H1 (cell line): ENCODE measurements at regions not wholly inside any gene's neighbourhood (a gene's known extent, or its start where the extent isn't known, plus 50 kb on each side); places are given as distances from the start of the nearest gene placed in this dataset.

Experiments
- CTCF ChIA-PET: fragments of 300-600 bp; sonication (Branson Sonifier 250); formaldehyde crosslinking; loops from one replicate; lab custom pipeline; 2021; ENCODE audit not compliant: partially characterized antibody; lab: Charles Lee
- POLR2A ChIA-PET: fragments of 300-600 bp; sonication (Branson Sonifier 250); formaldehyde crosslinking; loops from one replicate; lab custom pipeline; 2021; ENCODE audit warnings: inconsistent platforms; ENCODE audit not compliant: partially characterized antibody; lab: Charles Lee
- DNase-seq, 2 experiments: peaks; one replicate each; pipeline versions ENCODE4 v3.0.0 to v3.0.0-alpha.2; 2010 to 2022; ENCODE audit warnings: low spot score in 2 of 2, low read depth in 1 of 2, mixed read lengths in 1 of 2
- FAIRE-seq: peaks from 2 replicates; lab custom pipeline; 2011; peaks lifted over from hg19 to GRCh38; lab: Jason Lieb, UNC
- H2AFZ ChIP-seq: 2 replicates; pipeline ENCODE4 v1.8.1; 2012; ENCODE audit warnings: low read length, inconsistent platforms
- H2AK5ac ChIP-seq: 2 replicates; pipeline ENCODE4 v1.6.1; 2013; ENCODE audit warnings: low read depth, low read length
- H2BK120ac ChIP-seq: replicated peaks from 2 replicates; pipeline ENCODE3; 2013; ENCODE audit warnings: low read depth, low read length, inconsistent platforms
- H2BK12ac ChIP-seq: 2 replicates; pipeline ENCODE4 v1.6.1; 2013; ENCODE audit warnings: low read depth, low read length
- H2BK15ac ChIP-seq: 2 replicates; pipeline ENCODE4 v1.6.1; 2013; ENCODE audit warnings: low read length
- H2BK20ac ChIP-seq: 2 replicates; pipeline ENCODE4 v1.6.1; 2013; ENCODE audit warnings: low read length
- H2BK5ac ChIP-seq: 2 replicates; pipeline ENCODE4 v1.6.1; 2013; ENCODE audit warnings: low read depth, low read length
- H3K14ac ChIP-seq: 2 replicates; pipeline ENCODE4 v1.6.1; 2013; ENCODE audit warnings: inconsistent platforms; ENCODE audit not compliant: insufficient read length
- H3K18ac ChIP-seq: 2 replicates; pipeline ENCODE4 v1.6.1; 2013; ENCODE audit warnings: low read length; ENCODE audit errors: extremely low read depth
- H3K23ac ChIP-seq: 2 replicates; pipeline ENCODE4 v1.6.1; 2013; ENCODE audit warnings: inconsistent platforms; ENCODE audit not compliant: insufficient read length
- H3K23me2 ChIP-seq: 2 replicates; pipeline ENCODE4 v1.6.1; 2013; ENCODE audit warnings: low read depth, low read length
- H3K27ac ChIP-seq: 2 replicates; pipeline ENCODE4 v1.6.1; 2011; ENCODE audit warnings: low read depth, low read length, inconsistent platforms
- H3K27me3 ChIP-seq, 4 experiments: replicated peaks in 1 of 4; 1 replicate in 1 of 4; 2 replicates in 3 of 4; pipeline versions ENCODE4 v1.6.1 to v1.8.1; 2011 to 2013; ENCODE audit warnings: low read length in 3 of 4, mild to moderate bottlenecking in 3 of 4, inconsistent platforms in 2 of 4, mixed read lengths in 2 of 4, moderate library complexity in 1 of 4; ENCODE audit not compliant: control insufficient read depth in 3 of 4, insufficient read depth in 3 of 4; ENCODE audit errors: extremely low read depth in 1 of 4
- H3K36me3 ChIP-seq, 4 experiments: 2 replicates each; pipeline versions ENCODE4 v1.6.1 to v1.8.1; 2011 to 2013; ENCODE audit warnings: mild to moderate bottlenecking in 4 of 4, low read length in 3 of 4, moderate library complexity in 2 of 4, control low read depth in 1 of 4, inconsistent platforms in 1 of 4; ENCODE audit not compliant: insufficient read depth in 4 of 4, control insufficient read depth in 2 of 4
- H3K4ac ChIP-seq: replicated peaks from 2 replicates; pipeline ENCODE3; 2013; ENCODE audit warnings: low read length, low read depth, mixed read lengths, inconsistent platforms; ENCODE audit not compliant: insufficient read length
- H3K4me1 ChIP-seq, 4 experiments: replicated peaks in 1 of 4; 1 replicate in 1 of 4; 2 replicates in 3 of 4; pipeline versions ENCODE4 v1.6.1 to v1.8.1; 2011 to 2013; ENCODE audit warnings: low read length in 3 of 4, inconsistent platforms in 2 of 4, mixed read lengths in 1 of 4; ENCODE audit not compliant: insufficient read depth in 4 of 4, control insufficient read depth in 3 of 4
- H3K4me2 ChIP-seq, 2 experiments: 2 replicates each; pipeline versions ENCODE4 v1.6.1 to v1.8.1; 2011 to 2013; ENCODE audit warnings: low read depth in 2 of 2, low read length in 2 of 2, control low read depth in 1 of 2, inconsistent platforms in 1 of 2, mild to moderate bottlenecking in 1 of 2; ENCODE audit not compliant: insufficient read depth in 1 of 2
- H3K4me3 ChIP-seq, 4 experiments: fragments of 200-600, 300-600 bp in 1 of 4; sonication (generic), shearing (Covaris generic), sonication (Bioruptor Twin) in 1 of 4; 2 replicates each; pipeline versions ENCODE4 v1.5.1 to v1.8.1; 2011 to 2016; ENCODE audit warnings: low read length in 4 of 4, low read depth in 3 of 4, control low read depth in 2 of 4, inconsistent platforms in 2 of 4, mild to moderate bottlenecking in 2 of 4, mixed read lengths in 1 of 4, moderate library complexity in 1 of 4; ENCODE audit not compliant: insufficient read depth in 2 of 4; ENCODE audit errors: extremely low read depth in 1 of 4
- H3K56ac ChIP-seq: replicated peaks from 2 replicates; pipeline ENCODE3; 2013; ENCODE audit warnings: low read depth, mild to moderate bottlenecking, mixed read lengths, low read length, inconsistent platforms; ENCODE audit not compliant: insufficient read length
- H3K79me1 ChIP-seq: 2 replicates; pipeline ENCODE4 v1.6.1; 2013; ENCODE audit warnings: low read depth, low read length, control low read depth
- H3K79me2 ChIP-seq, 2 experiments: 2 replicates each; pipeline versions ENCODE4 v1.6.1 to v1.8.1; 2012 to 2013; ENCODE audit warnings: low read length in 2 of 2, mild to moderate bottlenecking in 2 of 2, inconsistent platforms in 1 of 2; ENCODE audit not compliant: insufficient read depth in 2 of 2, control insufficient read depth in 1 of 2
- H3K9ac ChIP-seq, 4 experiments: replicated peaks in 1 of 4; 1 replicate in 1 of 4; 2 replicates in 3 of 4; pipeline versions ENCODE4 v1.6.1 to v1.8.1; 2011 to 2013; ENCODE audit warnings: low read depth in 3 of 4, low read length in 3 of 4, control low read depth in 2 of 4, mild to moderate bottlenecking in 2 of 4, moderate library complexity in 2 of 4, inconsistent platforms in 1 of 4; ENCODE audit errors: extremely low read depth in 1 of 4
- H3K9me3 ChIP-seq, 2 experiments: 2 replicates each; pipeline versions ENCODE4 v1.6.1 to v1.8.1; 2012 to 2013; ENCODE audit warnings: mild to moderate bottlenecking in 2 of 2, moderate library complexity in 2 of 2, control low read depth in 1 of 2, inconsistent platforms in 1 of 2, low read depth in 1 of 2, low read length in 1 of 2, mixed read lengths in 1 of 2; ENCODE audit not compliant: insufficient read depth in 2 of 2
- H4K20me1 ChIP-seq, 2 experiments: replicated peaks in 1 of 2; 2 replicates each; pipeline versions ENCODE3 to v1.8.1; 2011 to 2013; ENCODE audit warnings: inconsistent platforms in 2 of 2, low read length in 2 of 2, mild to moderate bottlenecking in 1 of 2; ENCODE audit not compliant: insufficient read depth in 2 of 2, control insufficient read depth in 1 of 2
- H4K5ac ChIP-seq: 2 replicates; pipeline ENCODE4 v1.6.1; 2013; ENCODE audit warnings: low read length, low read depth, mixed read lengths, inconsistent platforms; ENCODE audit not compliant: insufficient read length
- H4K8ac ChIP-seq: 2 replicates; pipeline ENCODE4 v1.8.0; 2013; ENCODE audit warnings: mild to moderate bottlenecking, moderate library complexity, low read length, inconsistent platforms; ENCODE audit not compliant: insufficient read depth; ENCODE audit errors: extremely low read depth
- H4K91ac ChIP-seq: replicated peaks from 2 replicates; pipeline ENCODE3; 2013; ENCODE audit warnings: low read length, mixed read lengths, inconsistent platforms; ENCODE audit not compliant: insufficient read length
- ASH2L ChIP-seq: fragments of 200-600, 300-600 bp; sonication (generic); IDR thresholded peaks from one replicate; pipeline ENCODE4 v1.7.1; 2017; ENCODE audit warnings: low read length
- BRCA1 ChIP-seq: IDR thresholded peaks from 2 replicates; pipeline ENCODE4 v1.6.1; 2012; ENCODE audit warnings: low read depth, low read length, improper control_type of control experiment
- CBX8 ChIP-seq: fragments of 300-800, 300-1000 bp; sonication (generic); IDR thresholded peaks from 2 replicates; pipeline ENCODE4 v1.7.1; 2016; ENCODE audit warnings: low read depth, low read length, borderline replicate concordance
- CTBP2 ChIP-seq: IDR thresholded peaks from 2 replicates; pipeline ENCODE4 v1.7.0; 2011; ENCODE audit warnings: borderline replicate concordance, mild to moderate bottlenecking, moderate library complexity, mixed read lengths, low read length; ENCODE audit not compliant: insufficient read depth, insufficient read length
- E2F6 ChIP-seq: IDR thresholded peaks from 2 replicates; pipeline ENCODE4 v1.6.1; 2012; ENCODE audit warnings: inconsistent platforms
- EP300 ChIP-seq, 2 experiments: IDR thresholded peaks; 1 replicate in 1 of 2; 2 replicates in 1 of 2; pipeline ENCODE4 v1.6.1; 2011 to 2012; ENCODE audit warnings: low read depth in 2 of 2, low read length in 2 of 2, mild to moderate bottlenecking in 2 of 2, borderline replicate concordance in 1 of 2, inconsistent platforms in 1 of 2, moderate library complexity in 1 of 2
- HDAC6 ChIP-seq: IDR thresholded peaks from one replicate; pipeline ENCODE4 v1.7.1; 2012; ENCODE audit warnings: low read depth, mild to moderate bottlenecking, inconsistent platforms, low read length, moderate library complexity
- JUN ChIP-seq: IDR thresholded peaks from 2 replicates; pipeline ENCODE4 v1.6.1; 2011; ENCODE audit warnings: low read depth, mild to moderate bottlenecking, improper control_type of control experiment, low read length
- KDM1A ChIP-seq: fragments of 200-600, 300-600 bp; sonication (generic); IDR thresholded peaks from 2 replicates; pipeline ENCODE4 v1.7.1; 2016; ENCODE audit warnings: mild to moderate bottlenecking, low read length, borderline replicate concordance
- NRF1 ChIP-seq: IDR thresholded peaks from 2 replicates; pipeline ENCODE4 v1.6.1; 2011; ENCODE audit warnings: mild to moderate bottlenecking, low read depth, low read length, improper control_type of control experiment
- RFX5 ChIP-seq: IDR thresholded peaks from 2 replicates; pipeline ENCODE4 v1.6.1; 2011; ENCODE audit warnings: low read depth, low read length, improper control_type of control experiment, borderline replicate concordance
- SP1 ChIP-seq: IDR thresholded peaks from 2 replicates; pipeline ENCODE4 v1.6.1; 2011; ENCODE audit warnings: low read depth, low read length
- SRF ChIP-seq: IDR thresholded peaks from 2 replicates; pipeline ENCODE4 v1.6.1; 2011; ENCODE audit warnings: mild to moderate bottlenecking, low read depth, low read length, moderate library complexity
- ZNF274 ChIP-seq: IDR thresholded peaks from 2 replicates; pipeline ENCODE4 v1.7.0; 2012; ENCODE audit warnings: low read length, borderline replicate concordance; ENCODE audit errors: extremely low read depth
- WGBS, 2 experiments: shearing (Covaris generic) in 1 of 2; methylation state at CpG; one replicate each; pipeline versions ENCODE4 v1.1.6 to v1.1.7; 2013 to 2015; ENCODE audit warnings: low lambda C conversion rate in 2 of 2, mixed read lengths in 2 of 2, inconsistent platforms in 1 of 2, low coverage in 1 of 2, missing lambda C conversion rate in 1 of 2; ENCODE audit not compliant: insufficient replicate concordance in 2 of 2, insufficient coverage in 1 of 2, insufficient read length in 1 of 2; ENCODE audit errors: extremely low coverage in 1 of 2, missing lambda C conversion rate in 1 of 2; 5-methylcytosine and 5-hydroxymethylcytosine counted together

- Histone ChIP-seq H3K79me1 (no peaks in the 10 kb centered on the region), H3K9ac (no peak overlapping the region), H2BK5ac (no peak overlapping the region), H2AK5ac (no peak overlapping the region), H3K4me3 (no peak overlapping the region), H2BK20ac (no peak overlapping the region), H3K4ac (no peak overlapping the region), H3K56ac (no peak overlapping the region), H4K8ac (no peak overlapping the region; the same call in 1 of the 2 replicates), H2BK15ac (no peak overlapping the region), H3K27me3 (no peaks in the 10 kb centered on the region; a peak in 1 of 7 replicates), H3K9me3 (peaks cover 10 to 15% of the 10 kb centered on the region in 2 experiments; a peak in 3 of 4 replicates), H3K79me2 (no peaks in the 10 kb centered on the region), H3K27ac (no peak overlapping the region), H3K4me1 (peaks cover 0 to 3% (median 0%) of the 10 kb centered on the region in 4 experiments; a peak in 1 of 7 replicates), H4K91ac (no peak overlapping the region), H3K36me3 (0 out of 8 replicates have a peak, but pooled peaks cover 0 to 2% (median 0%) of the 10 kb centered on the region in 4 experiments), H3K23me2 (no peaks in the 10 kb centered on the region), H3K14ac (no peak overlapping the region), H2BK120ac (no peak overlapping the region), H2BK12ac (no peak overlapping the region), H3K23ac (no peak overlapping the region), H4K5ac (no peak overlapping the region), H3K4me2 (no peak overlapping the region), H2AFZ (0 out of 2 replicates have a peak overlapping the region, but pooled peaks have one; percentile 1), H3K18ac (no peak overlapping the region), H4K20me1 (no peaks in the 10 kb centered on the region)
- FAIRE-seq (no peak), DNase-seq (no peak)
- ChIA-PET POLR2A (no interaction called here), CTCF (interaction anchor here (0.6 to 1.2 kb wide), 3 partner anchors 9 to 53 kb away, joined by 3 to 5 read pairs (median 3); no protein-coding TSS in a partner anchor)
- 90% methylated on average over 9 of the region's 9 CpGs; no CpG with 5 or more reads in 1 of the 2 experiments for WGBS, 2 experiments
- TF ChIP-seq CTBP2 (no peak), CBX8 (no peak), ASH2L (no peak), ZNF274 (no peak), NRF1 (no peak), BRCA1 (no peak), EP300 (IDR thresholded peaks at IDR 0.05; ENCODE audit: borderline replicate concordance in 1 of 2, low read depth in 2 of 2, low read length in 2 of 2) (no peak), RFX5 (no peak), SP1 (no peak), KDM1A (no peak), JUN (no peak), SRF (no peak), E2F6 (no peak), HDAC6 (no peak)
These were observed 176.5 kb upstream of the ARID1B start for GRCh38 chr6:156600678-156601077.
